ENCODE measurements at regions not wholly inside any gene's neighbourhood (a gene's known extent, or its start where the extent isn't known, plus 50 kb on each side); places are given as distances from the start of the nearest gene placed in this dataset.

DNA sequence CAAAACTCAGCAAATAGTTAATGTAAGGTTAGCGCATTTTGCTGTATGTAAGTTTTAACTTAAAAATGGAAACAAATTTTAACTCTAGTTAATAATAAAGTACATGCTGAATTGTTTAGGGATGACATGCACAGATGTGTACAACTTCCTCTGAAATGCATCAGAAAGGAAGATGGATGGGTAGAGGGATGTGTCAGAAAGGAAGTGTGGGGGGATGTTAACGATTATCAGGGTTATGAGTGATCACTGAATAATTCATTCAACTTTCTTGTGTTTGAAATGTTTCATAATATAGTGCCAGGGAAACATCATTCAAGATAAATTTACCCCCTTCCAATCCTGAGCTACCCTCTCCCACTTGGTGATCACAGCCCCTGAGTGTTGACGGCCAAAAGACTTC is 87.6 kb downstream of the FOXA2 start:
- Histone ChIP-seq H3K4me2 (ENCODE audit: low read depth, low read length) (no peak overlapping the region), H3K79me2 (ENCODE audit: insufficient read depth, low read length) (no peaks in the 10 kb centered on the region), H4K20me1 (ENCODE audit: insufficient read depth, low read length) (no peaks in the 10 kb centered on the region), H3K27ac (ENCODE audit: extremely low read length, insufficient read depth, low read length) (no peak overlapping the region), H3K27me3 (ENCODE audit: control insufficient read depth in 1 of 2, insufficient read depth in 2 of 2, low read length in 2 of 2) (no peaks in the 10 kb centered on the region), H2AFZ (ENCODE audit: low read length) (no peak overlapping the region), H3K36me3 (replicated peaks in 1 of 2; ENCODE audit: control insufficient read depth in 1 of 2, insufficient read depth in 2 of 2, low read length in 2 of 2) (no peaks in the 10 kb centered on the region), H3K9me3 (ENCODE audit: low read length) (no peaks in the 10 kb centered on the region), H3K4me1 (ENCODE audit: insufficient read depth, low read length) (peaks cover 48% of the 10 kb centered on the region), H3K4me3 (replicated peaks in 1 of 3; ENCODE audit: insufficient read depth in 1 of 3, low read depth in 2 of 3, low read length in 3 of 3) (no peak overlapping the region), H3K9ac (ENCODE audit: insufficient read depth, low read depth, low read length) (no peak overlapping the region)
- no peak for FAIRE-seq
- ATAC-seq = no peak
- in situ Hi-C loops (cut with HindIII; ENCODE audit: extremely low pct_ligation_motif_present, low pct_unique_long_range_greater_than_20kb) = no loop called here
- WGBS (ENCODE audit: low lambda C conversion rate) = 96% methylated on average over 3 of the region's 3 CpGs
- intact Hi-C loops (cut with micrococcal nuclease; ENCODE audit: unreplicated experiment) = no loop called here
- no TSS peak for BruUV-seq (replicated peaks)
- CTCF ChIA-PET (ENCODE audit: low intra/inter-chr PET ratio, low total read pairs) = no interaction called here
- no peak for DNase-seq (ENCODE audit: low spot score)
- POLR2A ChIA-PET = interaction anchor here (1.1 kb wide), 1 partner anchor 16 kb away, joined by 3 read pairs; no protein-coding TSS in a partner anchor
- TF ChIP-seq, protein P1, sequence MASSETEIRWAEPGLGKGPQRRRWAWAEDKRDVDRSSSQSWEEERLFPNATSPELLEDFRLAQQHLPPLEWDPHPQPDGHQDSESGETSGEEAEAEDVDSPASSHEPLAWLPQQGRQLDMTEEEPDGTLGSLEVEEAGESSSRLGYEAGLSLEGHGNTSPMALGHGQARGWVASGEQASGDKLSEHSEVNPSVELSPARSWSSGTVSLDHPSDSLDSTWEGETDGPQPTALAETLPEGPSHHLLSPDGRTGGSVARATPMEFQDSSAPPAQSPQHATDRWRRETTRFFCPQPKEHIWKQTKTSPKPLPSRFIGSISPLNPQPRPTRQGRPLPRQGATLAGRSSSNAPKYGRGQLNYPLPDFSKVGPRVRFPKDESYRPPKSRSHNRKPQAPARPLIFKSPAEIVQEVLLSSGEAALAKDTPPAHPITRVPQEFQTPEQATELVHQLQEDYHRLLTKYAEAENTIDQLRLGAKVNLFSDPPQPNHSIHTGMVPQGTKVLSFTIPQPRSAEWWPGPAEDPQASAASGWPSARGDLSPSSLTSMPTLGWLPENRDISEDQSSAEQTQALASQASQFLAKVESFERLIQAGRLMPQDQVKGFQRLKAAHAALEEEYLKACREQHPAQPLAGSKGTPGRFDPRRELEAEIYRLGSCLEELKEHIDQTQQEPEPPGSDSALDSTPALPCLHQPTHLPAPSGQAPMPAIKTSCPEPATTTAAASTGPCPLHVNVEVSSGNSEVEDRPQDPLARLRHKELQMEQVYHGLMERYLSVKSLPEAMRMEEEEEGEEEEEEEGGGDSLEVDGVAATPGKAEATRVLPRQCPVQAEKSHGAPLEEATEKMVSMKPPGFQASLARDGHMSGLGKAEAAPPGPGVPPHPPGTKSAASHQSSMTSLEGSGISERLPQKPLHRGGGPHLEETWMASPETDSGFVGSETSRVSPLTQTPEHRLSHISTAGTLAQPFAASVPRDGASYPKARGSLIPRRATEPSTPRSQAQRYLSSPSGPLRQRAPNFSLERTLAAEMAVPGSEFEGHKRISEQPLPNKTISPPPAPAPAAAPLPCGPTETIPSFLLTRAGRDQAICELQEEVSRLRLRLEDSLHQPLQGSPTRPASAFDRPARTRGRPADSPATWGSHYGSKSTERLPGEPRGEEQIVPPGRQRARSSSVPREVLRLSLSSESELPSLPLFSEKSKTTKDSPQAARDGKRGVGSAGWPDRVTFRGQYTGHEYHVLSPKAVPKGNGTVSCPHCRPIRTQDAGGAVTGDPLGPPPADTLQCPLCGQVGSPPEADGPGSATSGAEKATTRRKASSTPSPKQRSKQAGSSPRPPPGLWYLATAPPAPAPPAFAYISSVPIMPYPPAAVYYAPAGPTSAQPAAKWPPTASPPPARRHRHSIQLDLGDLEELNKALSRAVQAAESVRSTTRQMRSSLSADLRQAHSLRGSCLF (CRISPR knock-in tag; IDR thresholded peaks at IDR 0.05; ENCODE audit: borderline replicate concordance) = no peak
- TF ChIP-seq, protein P2, sequence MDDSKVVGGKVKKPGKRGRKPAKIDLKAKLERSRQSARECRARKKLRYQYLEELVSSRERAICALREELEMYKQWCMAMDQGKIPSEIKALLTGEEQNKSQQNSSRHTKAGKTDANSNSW (CRISPR knock-in tag; IDR thresholded peaks at IDR 0.05; ENCODE audit: borderline replicate concordance) = no peak
- TF ChIP-seq KMT2A (CRISPR knock-in tag; IDR thresholded peaks at IDR 0.05) (no peak), FOXA3 (CRISPR knock-in tag; IDR thresholded peaks at IDR 0.05) (no peak), MEIS1 (CRISPR knock-in tag; IDR thresholded peaks at IDR 0.05; ENCODE audit: borderline replicate concordance) (no peak), EZH2 (conservative IDR thresholded peaks at IDR 0.05; ENCODE audit: low read depth, low read length) (no peak)
- TF ChIP-seq, protein P3, sequence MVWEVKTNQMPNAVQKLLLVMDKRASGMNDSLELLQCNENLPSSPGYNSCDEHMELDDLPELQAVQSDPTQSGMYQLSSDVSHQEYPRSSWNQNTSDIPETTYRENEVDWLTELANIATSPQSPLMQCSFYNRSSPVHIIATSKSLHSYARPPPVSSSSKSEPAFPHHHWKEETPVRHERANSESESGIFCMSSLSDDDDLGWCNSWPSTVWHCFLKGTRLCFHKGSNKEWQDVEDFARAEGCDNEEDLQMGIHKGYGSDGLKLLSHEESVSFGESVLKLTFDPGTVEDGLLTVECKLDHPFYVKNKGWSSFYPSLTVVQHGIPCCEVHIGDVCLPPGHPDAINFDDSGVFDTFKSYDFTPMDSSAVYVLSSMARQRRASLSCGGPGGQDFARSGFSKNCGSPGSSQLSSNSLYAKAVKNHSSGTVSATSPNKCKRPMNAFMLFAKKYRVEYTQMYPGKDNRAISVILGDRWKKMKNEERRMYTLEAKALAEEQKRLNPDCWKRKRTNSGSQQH (CRISPR knock-in tag; IDR thresholded peaks at IDR 0.05; ENCODE audit: low read depth) = no peak
- TF ChIP-seq, protein P4, sequence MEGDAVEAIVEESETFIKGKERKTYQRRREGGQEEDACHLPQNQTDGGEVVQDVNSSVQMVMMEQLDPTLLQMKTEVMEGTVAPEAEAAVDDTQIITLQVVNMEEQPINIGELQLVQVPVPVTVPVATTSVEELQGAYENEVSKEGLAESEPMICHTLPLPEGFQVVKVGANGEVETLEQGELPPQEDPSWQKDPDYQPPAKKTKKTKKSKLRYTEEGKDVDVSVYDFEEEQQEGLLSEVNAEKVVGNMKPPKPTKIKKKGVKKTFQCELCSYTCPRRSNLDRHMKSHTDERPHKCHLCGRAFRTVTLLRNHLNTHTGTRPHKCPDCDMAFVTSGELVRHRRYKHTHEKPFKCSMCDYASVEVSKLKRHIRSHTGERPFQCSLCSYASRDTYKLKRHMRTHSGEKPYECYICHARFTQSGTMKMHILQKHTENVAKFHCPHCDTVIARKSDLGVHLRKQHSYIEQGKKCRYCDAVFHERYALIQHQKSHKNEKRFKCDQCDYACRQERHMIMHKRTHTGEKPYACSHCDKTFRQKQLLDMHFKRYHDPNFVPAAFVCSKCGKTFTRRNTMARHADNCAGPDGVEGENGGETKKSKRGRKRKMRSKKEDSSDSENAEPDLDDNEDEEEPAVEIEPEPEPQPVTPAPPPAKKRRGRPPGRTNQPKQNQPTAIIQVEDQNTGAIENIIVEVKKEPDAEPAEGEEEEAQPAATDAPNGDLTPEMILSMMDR (CRISPR knock-in tag; IDR thresholded peaks at IDR 0.05) = no peak

Data from HepG2 (cell line).